Glutamatergic neuron (in vitro differentiated cells): ENCODE measurements at regions not wholly inside any gene's neighbourhood (a gene's known extent, or its start where the extent isn't known, plus 50 kb on each side); places are given as distances from the start of the nearest gene placed in this dataset.

Experiments used
- DNase-seq: peaks from one replicate; pipeline ENCODE4 v3.0.0; 2022
- H3K27ac Mint-ChIP-seq: one replicate; pipeline ENCODE4 v1.8.0; 2020; ENCODE audit warnings: mild to moderate bottlenecking, mixed read lengths, inconsistent platforms; ENCODE audit not compliant: unreplicated experiment
- H3K27me3 Mint-ChIP-seq: one replicate; pipeline ENCODE4 v1.8.0; 2020; ENCODE audit warnings: mild to moderate bottlenecking, moderate library complexity, mixed read lengths, inconsistent platforms; ENCODE audit not compliant: unreplicated experiment
- H3K36me3 Mint-ChIP-seq: one replicate; pipeline ENCODE4 v1.8.0; 2020; ENCODE audit warnings: mild to moderate bottlenecking, mixed read lengths, inconsistent platforms; ENCODE audit not compliant: unreplicated experiment
- H3K4me1 Mint-ChIP-seq: one replicate; pipeline ENCODE4 v1.8.0; 2020; ENCODE audit warnings: mild to moderate bottlenecking, low read depth, mixed read lengths, inconsistent platforms; ENCODE audit not compliant: unreplicated experiment
- H3K4me3 Mint-ChIP-seq: one replicate; pipeline ENCODE4 v1.8.0; 2020; ENCODE audit warnings: mild to moderate bottlenecking, mixed read lengths, inconsistent platforms; ENCODE audit not compliant: unreplicated experiment
- H3K9me3 Mint-ChIP-seq: one replicate; pipeline ENCODE4 v1.8.0; 2020; ENCODE audit warnings: mild to moderate bottlenecking, moderate library complexity, mixed read lengths, inconsistent platforms; ENCODE audit not compliant: unreplicated experiment
- TF ChIP-seq, protein P1 (sequence below): fragments of 200-600 bp; sonication (generic); IDR thresholded peaks from one replicate; pipeline ENCODE4 v1.5.0; 2021; ENCODE audit not compliant: partially characterized antibody, unreplicated experiment

DNA sequence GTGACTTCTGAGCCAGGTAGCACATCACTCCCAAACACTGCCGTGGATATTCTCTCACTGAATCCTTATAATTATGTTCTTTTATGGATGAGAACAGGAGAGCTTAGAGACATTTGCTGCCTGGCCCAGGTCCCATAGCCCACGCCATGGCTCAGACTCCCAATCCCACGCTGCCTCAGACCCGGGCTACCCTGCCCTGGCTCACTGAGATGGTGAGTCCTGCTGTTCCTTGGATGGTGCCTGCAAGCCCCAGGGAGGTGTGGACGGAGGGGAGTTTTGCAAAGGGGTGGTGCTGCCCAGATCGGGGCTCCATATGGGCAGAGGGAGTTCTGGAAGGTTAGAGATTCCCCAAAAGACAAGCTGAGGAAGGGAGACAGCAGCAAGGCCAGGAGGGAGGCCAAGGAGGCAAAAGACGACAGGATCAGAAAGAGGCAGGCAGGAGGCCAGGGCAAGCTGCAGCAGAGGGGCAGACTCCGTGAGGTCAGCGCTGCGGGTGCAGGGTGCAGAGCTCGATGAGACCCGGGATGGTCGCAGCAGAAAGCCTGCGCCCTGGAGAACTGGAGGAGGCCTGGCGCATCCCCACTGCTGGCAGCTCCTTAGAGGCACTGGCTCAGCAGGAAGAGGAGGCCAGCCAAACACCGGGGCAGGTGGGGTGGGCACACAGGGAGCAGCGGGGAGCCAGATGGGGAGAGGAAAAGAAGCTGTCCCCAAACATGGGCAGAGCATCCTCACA lies 95.7 kb upstream of the ALDH1A3 start:
- TF ChIP-seq, protein P1, sequence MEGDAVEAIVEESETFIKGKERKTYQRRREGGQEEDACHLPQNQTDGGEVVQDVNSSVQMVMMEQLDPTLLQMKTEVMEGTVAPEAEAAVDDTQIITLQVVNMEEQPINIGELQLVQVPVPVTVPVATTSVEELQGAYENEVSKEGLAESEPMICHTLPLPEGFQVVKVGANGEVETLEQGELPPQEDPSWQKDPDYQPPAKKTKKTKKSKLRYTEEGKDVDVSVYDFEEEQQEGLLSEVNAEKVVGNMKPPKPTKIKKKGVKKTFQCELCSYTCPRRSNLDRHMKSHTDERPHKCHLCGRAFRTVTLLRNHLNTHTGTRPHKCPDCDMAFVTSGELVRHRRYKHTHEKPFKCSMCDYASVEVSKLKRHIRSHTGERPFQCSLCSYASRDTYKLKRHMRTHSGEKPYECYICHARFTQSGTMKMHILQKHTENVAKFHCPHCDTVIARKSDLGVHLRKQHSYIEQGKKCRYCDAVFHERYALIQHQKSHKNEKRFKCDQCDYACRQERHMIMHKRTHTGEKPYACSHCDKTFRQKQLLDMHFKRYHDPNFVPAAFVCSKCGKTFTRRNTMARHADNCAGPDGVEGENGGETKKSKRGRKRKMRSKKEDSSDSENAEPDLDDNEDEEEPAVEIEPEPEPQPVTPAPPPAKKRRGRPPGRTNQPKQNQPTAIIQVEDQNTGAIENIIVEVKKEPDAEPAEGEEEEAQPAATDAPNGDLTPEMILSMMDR: no peak
- no peak for DNase-seq

DNA sequence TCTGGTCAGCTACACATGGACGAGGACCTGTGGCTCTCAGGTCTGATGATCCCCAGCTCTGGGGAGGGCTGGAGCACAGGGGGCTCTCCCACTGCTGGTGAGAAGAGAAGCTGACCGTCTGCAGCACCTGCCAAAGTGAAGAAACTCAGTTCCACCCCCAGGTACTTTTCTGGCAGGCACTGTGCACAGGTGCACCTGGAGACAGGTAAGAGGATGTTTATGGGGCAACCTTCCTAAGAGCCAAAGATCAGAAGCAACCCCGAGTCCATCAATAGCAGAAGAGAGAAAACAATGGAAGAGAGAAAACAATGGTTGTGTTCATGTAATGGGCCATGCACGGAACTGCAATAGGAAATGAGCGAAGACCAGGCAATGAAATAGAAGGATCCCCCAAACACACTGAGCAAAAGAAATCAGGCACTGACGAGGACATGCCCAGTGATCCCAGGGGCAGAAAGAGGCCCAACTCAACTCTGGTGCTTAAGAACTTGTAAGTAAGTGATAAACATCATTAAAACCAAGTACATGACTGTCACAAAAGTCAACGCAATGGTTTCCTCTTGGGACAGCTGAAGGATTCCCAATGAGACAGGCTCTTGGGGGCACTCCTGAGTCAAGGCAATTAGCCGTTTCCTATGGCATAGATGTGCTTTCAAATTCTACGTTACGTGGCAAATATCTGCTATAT lies 95.0 kb upstream of the ALDH1A3 start:
- no peaks in the 10 kb centered on the region for H3K36me3 Mint-ChIP-seq
- H3K27ac Mint-ChIP-seq: no peak overlapping the region
- TF ChIP-seq, protein P1: no peak

More for the DNA sequence above, 95.7 kb upstream of the ALDH1A3 start:
- Mint-ChIP-seq H3K36me3 (no peaks in the 10 kb centered on the region), H3K27ac (no peak overlapping the region), H3K4me1 (peaks cover 2% of the 10 kb centered on the region), H3K27me3 (peaks cover 5% of the 10 kb centered on the region), H3K9me3 (no peaks in the 10 kb centered on the region), H3K4me3 (no peak overlapping the region)

DNA sequence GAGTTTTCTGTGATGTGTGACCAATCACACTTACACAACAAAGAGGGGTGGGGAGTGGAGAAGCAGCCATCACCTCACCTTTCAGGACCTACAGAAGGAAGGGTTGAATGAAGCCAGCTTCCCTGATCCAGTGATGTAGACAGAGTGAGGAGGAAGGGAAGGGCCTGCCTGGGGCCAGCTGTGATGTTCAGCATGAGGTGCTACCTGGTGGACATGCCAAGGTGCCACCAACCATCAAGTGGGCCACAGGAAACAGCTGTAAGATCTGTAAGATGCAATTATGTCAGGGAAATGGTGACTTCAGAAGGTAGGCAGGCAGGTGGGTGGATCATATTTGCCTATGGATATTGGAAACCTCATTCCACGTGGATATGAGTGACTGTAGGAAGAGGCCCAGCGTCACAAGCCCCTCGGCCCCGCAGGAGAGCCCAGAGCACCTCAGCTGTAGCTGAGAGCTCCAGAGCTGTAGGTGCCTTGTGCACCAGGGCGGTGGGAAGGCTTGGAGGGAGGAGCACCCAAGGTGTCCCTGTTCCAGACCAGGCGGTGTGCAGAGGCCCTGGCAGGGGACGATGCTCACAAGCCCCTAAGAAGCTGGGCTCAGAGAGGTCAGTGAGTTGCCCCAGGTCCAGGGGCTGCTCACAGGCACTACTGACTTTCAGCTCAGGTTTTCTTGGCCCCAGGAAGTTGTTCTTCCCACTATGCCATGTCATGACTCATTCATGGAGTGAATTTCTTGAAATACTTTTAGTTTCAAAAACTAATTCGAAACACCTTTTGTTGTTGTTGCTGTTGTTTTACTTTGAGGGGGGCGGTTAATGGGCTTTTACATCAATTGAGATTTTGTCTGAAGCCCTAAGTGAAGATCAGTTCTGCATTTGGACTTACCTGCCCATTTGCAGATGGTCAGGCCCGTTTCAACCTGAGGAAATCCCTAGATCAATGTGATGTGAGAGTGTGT lies 94.2 kb upstream of the ALDH1A3 start:
- H3K4me1 Mint-ChIP-seq: peaks cover 2% of the 10 kb centered on the region
- TF ChIP-seq, protein P1: no peak
- peaks cover 1% of the 10 kb centered on the region for H3K9me3 Mint-ChIP-seq
- no peak overlapping the region for H3K4me3 Mint-ChIP-seq
- H3K27ac Mint-ChIP-seq: no peak overlapping the region
- no peak for DNase-seq
- H3K36me3 Mint-ChIP-seq: no peaks in the 10 kb centered on the region
- peaks cover 2% of the 10 kb centered on the region for H3K27me3 Mint-ChIP-seq

More for the DNA sequence above, 95.0 kb upstream of the ALDH1A3 start:
- Mint-ChIP-seq H3K9me3 (no peaks in the 10 kb centered on the region), H3K4me3 (no peak overlapping the region), H3K27me3 (peaks cover 3% of the 10 kb centered on the region), H3K4me1 (peaks cover 2% of the 10 kb centered on the region)
- DNase-seq: no peak

DNA sequence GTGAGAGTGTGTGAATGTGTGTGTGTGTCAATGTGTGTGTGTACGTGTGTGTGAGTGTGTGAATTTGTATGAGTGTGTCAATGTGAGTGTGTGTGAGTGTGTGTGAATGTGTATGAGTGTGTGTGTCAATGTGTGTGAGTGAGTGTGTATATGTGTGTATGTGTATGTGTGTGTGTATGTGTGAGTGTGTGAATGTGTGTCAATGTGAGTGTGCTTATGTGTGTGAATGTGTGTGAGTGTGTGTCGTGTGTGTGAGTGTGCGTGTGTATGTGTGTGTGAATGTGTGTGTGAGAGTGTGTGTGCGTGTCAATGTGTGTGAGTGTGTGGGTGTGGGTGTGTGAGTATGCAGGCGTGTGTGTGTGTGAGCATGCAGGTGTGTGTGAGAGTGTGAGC lies 93.5 kb upstream of the ALDH1A3 start:
- Mint-ChIP-seq H3K9me3 (peaks cover 3% of the 10 kb centered on the region), H3K4me1 (peaks cover 2% of the 10 kb centered on the region), H3K4me3 (no peak overlapping the region), H3K27me3 (peaks cover 2% of the 10 kb centered on the region), H3K36me3 (no peaks in the 10 kb centered on the region), H3K27ac (no peak overlapping the region)
- no peak for DNase-seq
- TF ChIP-seq, protein P1: no peak
